Kidney epithelial cell (primary cell): ENCODE measurements at regions not wholly inside any gene's neighbourhood (a gene's known extent, or its start where the extent isn't known, plus 50 kb on each side); places are given as distances from the start of the nearest gene placed in this dataset.
"Not testable (repeated sequence)": the region's sequence is repeated elsewhere in the genome, so short reads cannot be mapped to it uniquely, and the experiment has no call there.

Source experiments
- DNase-seq: peaks from one replicate; pipeline ENCODE4 v3.0.0-alpha.2; 2010; ENCODE audit warnings: low read depth
- H3K27me3 ChIP-seq: 2 replicates; pipeline ENCODE4 v1.6.0; 2011; ENCODE audit warnings: low read length; ENCODE audit not compliant: control insufficient read depth, insufficient read depth
- H3K36me3 ChIP-seq: 2 replicates; pipeline ENCODE4 v1.5.1; 2011; ENCODE audit warnings: low read length; ENCODE audit not compliant: control insufficient read depth, insufficient read depth
- H3K4me3 ChIP-seq: 2 replicates; pipeline ENCODE4 v1.5.1; 2011; ENCODE audit warnings: low read depth, mild to moderate bottlenecking, control low read depth, low read length
- TF ChIP-seq, protein P1 (sequence below): IDR thresholded peaks from 2 replicates; pipeline ENCODE4 v1.5.1; 2011; ENCODE audit warnings: mild to moderate bottlenecking, moderate library complexity, low read length, control low read depth, inconsistent platforms; ENCODE audit not compliant: insufficient read depth, poor library complexity, severe bottlenecking

DNA sequence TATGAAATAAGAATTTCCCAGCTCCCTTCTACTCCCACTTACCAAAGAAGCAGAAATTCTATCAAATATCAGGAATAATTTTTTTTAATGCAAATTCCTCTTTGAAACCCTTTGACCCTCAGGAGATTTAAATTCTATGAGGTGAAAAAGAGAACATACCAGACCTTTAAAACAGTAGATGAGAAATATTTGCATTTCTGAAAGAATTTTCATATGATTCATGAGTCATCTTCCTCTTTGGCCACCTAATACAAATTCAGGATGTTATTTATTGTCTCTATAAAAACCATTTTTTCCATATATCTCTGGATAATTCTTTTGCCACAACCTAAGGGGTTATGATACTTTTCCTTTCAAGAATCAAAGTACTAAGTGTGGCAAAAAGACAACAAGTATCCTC is 67.3 kb upstream of the ST3GAL6 start:
- Histone ChIP-seq H3K36me3 (no peaks in the 10 kb centered on the region), H3K27me3 (no peaks in the 10 kb centered on the region), H3K4me3 (no peak overlapping the region)
- DNase-seq, result no peak
- TF ChIP-seq, protein P1, sequence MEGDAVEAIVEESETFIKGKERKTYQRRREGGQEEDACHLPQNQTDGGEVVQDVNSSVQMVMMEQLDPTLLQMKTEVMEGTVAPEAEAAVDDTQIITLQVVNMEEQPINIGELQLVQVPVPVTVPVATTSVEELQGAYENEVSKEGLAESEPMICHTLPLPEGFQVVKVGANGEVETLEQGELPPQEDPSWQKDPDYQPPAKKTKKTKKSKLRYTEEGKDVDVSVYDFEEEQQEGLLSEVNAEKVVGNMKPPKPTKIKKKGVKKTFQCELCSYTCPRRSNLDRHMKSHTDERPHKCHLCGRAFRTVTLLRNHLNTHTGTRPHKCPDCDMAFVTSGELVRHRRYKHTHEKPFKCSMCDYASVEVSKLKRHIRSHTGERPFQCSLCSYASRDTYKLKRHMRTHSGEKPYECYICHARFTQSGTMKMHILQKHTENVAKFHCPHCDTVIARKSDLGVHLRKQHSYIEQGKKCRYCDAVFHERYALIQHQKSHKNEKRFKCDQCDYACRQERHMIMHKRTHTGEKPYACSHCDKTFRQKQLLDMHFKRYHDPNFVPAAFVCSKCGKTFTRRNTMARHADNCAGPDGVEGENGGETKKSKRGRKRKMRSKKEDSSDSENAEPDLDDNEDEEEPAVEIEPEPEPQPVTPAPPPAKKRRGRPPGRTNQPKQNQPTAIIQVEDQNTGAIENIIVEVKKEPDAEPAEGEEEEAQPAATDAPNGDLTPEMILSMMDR, result no peak

DNA sequence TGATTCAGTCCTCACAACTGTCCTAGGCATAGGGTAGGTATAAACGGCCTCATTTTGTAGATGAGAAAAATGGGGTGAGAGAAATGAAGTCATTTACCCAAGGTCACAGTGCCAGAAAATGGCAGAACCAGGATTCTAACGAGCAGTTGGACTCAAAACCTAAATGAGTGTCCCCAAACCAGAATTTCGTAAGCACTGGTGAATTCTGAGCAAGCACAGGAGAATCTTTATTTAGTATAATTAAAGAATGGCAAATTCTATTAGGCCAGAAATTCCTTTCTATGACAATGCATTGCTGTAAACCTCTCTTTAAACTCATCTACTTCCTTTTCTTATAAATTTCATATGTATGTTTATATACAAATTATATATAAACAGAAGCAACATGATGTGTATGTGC is 66.8 kb upstream of the ST3GAL6 start:
- not testable (repeated sequence) for H3K36me3 ChIP-seq, H3K27me3 ChIP-seq, DNase-seq, H3K4me3 ChIP-seq

DNA sequence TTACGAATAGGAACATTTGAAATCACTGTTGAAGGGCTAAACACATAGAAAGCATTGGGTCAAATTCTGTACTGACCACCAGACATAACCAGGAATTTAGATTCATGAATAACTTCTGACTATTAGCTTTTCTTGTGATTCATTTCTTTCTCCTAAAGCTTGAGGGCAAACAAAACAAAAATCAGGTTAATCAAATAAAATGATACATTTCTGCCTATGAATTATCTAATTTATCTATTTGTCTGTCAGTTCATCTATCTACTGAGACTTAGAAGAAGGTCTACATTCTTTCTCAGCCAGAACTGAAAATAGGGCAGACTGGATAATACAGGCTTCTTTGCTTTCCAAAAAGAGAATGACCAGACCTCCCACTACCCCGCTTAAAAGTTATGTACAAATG is 65.9 kb upstream of the ST3GAL6 start:
- H3K4me3 ChIP-seq, result no peak overlapping the region
- H3K27me3 ChIP-seq, result no peaks in the 10 kb centered on the region
- TF ChIP-seq, protein P1, result no peak
- no peak for DNase-seq
- H3K36me3 ChIP-seq, result no peaks in the 10 kb centered on the region

DNA sequence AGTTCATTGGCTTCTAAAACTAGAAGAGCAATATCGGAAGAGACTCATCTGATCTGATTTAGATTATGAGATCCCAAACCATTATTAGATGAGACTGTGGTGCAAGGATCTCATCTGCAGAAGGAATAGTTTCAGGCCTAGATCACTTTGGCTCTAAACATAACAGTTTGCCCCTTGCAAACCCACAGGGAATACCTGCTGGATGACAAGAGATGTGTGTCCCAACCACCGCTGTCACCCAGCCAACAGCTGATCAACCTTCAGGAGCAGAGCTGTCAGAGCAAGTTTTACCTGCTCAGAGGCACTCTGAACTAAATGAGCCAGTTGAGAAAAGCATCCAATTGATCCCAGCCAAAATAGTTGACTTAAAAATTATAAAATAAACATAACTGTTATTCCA is 64.0 kb upstream of the ST3GAL6 start:
- H3K4me3 ChIP-seq, result no peak overlapping the region
- H3K36me3 ChIP-seq, result no peaks in the 10 kb centered on the region
- DNase-seq, result no peak
- TF ChIP-seq, protein P1, result no peak
- no peaks in the 10 kb centered on the region for H3K27me3 ChIP-seq

DNA sequence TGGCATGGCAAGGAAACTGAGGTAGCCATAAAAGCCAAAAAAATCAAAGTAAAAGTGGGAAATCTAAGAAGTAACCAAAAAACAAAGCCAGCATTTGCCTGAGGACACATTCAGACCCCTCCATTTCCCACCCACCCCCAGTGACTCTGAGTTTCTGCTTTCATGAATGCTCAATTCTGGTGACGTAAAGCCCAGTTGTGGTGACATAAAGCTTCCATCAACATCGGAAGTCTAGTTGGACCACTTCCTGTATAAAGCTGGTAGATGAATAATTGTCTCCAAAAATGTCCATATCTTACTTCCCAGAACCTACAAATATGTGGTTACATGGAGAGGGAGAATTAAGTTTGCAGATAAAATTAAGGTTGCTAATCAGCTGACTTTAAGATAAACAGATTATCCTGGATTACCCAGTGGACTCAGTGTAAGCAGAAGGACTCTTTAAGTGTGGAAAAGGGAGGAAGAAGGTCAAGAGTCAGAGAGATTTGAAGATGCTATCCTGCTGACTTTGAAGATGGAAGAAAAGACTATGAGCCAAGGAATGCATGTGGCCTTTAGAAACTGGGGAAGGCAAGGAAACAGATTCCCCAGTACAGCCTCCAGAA is 62.0 kb upstream of the ST3GAL6 start:
- no peak overlapping the region for H3K4me3 ChIP-seq
- DNase-seq, result no peak
- TF ChIP-seq, protein P1, result no peak
- no peaks in the 10 kb centered on the region for H3K36me3 ChIP-seq
- no peaks in the 10 kb centered on the region for H3K27me3 ChIP-seq

DNA sequence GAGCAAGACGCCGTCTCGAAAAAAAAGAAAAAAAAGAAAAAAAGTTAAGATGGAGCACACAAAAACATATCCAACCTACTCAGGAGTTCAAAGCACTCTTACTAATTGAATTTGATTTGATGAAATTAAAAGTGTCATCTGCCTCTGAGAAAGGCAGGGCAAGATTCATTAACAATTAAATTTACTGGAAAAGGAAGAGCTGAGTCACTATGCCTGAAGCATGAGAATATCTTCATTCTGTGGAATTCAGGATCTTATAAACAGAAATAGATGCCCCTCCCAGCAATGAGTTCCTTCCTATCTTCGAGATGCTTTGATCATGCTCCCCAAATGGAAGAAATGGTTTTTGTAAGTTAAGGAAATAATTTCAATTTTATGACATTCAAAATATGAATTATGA is 61.0 kb upstream of the ST3GAL6 start:
- no peaks in the 10 kb centered on the region for H3K27me3 ChIP-seq
- DNase-seq, result no peak
- no peaks in the 10 kb centered on the region for H3K36me3 ChIP-seq
- no peak overlapping the region for H3K4me3 ChIP-seq
- TF ChIP-seq, protein P1, result no peak

DNA sequence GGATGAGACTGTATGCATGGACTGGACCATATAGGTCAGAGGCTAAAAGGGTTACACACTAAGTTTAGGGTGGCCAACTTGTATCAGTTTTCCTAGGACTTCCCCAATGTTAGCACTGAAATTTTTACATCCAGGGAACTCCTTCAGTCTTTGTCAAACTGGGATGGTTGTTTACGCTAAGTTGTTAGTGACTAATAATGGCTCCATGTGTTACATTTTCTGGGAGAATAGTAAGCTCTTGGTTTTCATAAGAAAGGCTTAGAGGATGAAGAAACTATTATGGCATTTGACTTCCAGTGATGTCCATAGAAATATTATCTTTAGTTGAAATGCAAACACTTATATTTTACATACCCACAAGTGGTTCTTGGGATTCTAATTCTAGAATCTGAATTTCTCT is 57.9 kb upstream of the ST3GAL6 start:
- Histone ChIP-seq H3K27me3 (no peaks in the 10 kb centered on the region), H3K4me3 (no peak overlapping the region), H3K36me3 (no peaks in the 10 kb centered on the region)
- no peak for DNase-seq
- TF ChIP-seq, protein P1, result no peak
